Renal cortical epithelial cell (primary cell): ENCODE measurements at regions not wholly inside any gene's neighbourhood (a gene's known extent, or its start where the extent isn't known, plus 50 kb on each side); places are given as distances from the start of the nearest gene placed in this dataset.
A peak's percentile ranks its signal among the peaks of the same experiment; 100 is the strongest.
"Not testable (repeated sequence)": the region's sequence is repeated elsewhere in the genome, so short reads cannot be mapped to it uniquely, and the experiment has no call there.

Source experiments
- DNase-seq: peaks from one replicate; pipeline ENCODE4 v3.0.0-alpha.2; 2011; ENCODE audit warnings: low read depth

- no peak for DNase-seq
Observed at GRCh38 chr4:116321471-116321870, 763.9 kb downstream of the TRAM1L1 start.

DNA sequence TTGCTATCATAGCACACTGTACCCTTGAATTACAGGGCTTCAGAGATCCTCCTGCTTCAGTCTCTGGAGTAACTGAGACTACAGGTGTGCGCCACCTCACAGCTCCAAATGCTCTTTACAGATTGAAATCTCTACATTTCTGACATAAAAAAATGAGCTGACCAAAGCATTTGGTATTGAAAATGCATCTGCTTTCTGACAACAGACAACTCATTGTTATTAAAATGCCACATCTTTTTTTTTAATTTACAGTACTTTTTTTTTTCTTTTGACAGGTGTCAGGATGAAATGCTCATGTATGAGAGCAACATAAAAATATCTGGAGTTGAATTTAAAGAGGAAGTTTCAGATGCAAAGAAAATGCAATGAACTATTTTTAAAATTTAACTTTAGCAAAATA lies 764.5 kb downstream of the TRAM1L1 start:
- DNase-seq, result no peak

DNA sequence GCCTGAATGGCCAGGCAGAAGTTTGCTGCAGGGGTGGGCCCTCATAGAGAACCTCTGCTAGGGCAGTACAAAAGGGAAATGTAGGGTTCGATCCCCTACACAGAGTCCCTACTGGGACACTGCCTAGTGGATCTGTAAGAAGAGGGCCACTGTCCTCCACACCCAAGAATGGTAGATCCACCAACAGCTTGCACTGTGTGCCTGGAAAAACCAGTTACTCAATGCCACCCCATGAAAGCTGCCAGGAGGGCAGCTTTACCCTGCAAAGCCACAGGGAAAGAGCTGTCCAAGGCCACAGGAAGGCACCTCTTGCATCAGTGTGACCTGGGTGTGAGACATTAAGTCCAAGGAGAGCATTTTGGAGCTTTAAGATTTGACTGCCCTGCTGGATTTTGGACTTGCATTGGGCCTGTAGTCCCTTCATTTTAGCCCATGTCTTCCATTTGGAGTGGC lies 781.6 kb downstream of the TRAM1L1 start:
- DNase-seq, result no peak

DNA sequence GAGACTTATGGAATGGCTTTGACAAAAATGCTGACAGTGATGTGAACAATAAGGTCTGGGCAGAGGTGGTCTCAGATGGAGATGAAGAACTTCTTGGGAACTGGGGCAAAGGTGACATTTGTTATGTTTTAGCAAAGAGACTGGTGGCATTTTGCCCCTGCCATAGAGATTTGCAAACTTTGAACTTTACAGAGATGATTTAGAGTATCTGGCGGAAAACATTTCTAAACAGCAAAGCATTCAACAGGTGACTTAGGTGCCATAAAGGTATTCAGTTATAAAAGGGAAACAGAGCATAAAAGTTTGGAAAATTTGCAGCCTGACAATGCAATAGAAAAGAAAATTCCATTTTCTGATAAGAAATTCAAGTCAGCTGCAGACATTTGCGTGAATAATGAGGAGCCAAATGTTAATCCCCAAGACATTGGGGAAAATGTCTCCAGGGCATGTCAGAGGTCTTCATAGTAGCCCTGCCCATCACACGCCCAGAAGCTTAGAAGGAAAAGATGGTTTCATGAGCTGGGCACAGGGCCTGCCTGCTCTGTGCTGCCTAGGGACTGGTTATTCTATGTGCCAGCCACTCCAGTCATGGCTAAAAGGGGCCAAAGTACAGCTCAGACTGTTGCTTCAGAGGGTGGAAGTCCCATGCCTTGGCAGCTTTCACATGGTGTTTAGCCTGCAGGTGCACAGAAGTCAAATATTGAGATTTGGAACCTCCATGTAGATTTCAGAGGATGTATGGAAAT lies 782.2 kb downstream of the TRAM1L1 start:
- no peak for DNase-seq

- DNase-seq, result no peak
Observed at GRCh38 chr4:116275006-116275405, 810.4 kb downstream of the TRAM1L1 start.

DNA sequence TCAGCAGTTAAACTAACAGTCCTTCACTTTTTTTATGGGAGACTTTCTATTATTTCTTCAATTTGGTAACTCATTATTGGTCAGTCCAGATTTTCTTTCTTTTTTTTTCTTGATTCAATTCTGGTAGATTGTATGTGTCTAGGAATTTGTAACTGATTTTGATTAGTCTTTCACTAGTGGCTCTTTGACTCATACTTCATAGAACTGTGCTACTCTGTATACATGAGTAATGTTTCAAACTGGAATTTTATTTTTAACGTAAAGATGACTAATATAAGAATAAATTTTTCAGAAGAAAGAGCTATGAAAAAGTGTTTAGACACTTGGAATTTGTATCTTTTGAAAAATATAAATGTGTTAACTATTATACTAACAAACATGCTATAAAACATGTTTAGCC lies 813.0 kb downstream of the TRAM1L1 start:
- no peak for DNase-seq

DNA sequence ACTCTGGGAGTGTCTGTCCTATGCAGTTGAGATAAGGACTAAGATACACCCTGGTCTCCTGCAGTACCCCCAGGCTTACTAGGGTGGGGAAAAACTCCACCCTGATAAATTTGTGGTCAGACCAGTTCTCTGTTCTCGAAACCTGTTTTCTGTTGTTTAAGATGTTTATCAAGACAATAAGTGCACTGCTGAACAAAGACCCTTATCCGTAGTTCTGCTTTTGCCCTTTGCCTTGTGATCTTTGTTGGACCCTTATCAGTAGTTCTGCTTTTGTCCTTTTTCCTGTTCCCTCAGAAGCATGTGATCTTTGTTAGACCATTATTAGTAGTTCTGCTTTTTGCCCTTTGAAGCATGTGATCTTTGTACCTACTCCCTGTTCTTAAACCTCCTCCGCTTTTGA lies 824.4 kb downstream of the TRAM1L1 start:
- not testable (repeated sequence) for DNase-seq

DNA sequence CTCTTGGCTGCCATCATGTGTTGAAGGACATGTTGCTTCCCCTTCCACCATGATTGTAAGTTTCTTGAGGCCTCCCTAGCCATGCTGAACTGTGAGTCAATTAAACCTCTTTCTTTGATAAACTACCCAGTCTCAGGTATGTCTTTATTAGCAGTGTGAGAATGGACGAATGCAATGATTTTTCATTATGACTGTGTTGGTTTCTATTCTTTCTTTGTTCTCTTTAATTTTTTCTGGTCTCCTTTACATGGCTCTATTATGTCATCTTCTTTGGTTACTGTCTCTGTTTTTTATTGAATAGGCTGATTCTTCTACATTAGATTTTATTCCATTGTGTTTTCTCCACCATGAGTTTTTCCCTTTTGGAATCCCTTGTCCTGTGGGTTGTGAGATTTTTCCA lies 840.6 kb downstream of the TRAM1L1 start:
- DNase-seq, result no peak

DNA sequence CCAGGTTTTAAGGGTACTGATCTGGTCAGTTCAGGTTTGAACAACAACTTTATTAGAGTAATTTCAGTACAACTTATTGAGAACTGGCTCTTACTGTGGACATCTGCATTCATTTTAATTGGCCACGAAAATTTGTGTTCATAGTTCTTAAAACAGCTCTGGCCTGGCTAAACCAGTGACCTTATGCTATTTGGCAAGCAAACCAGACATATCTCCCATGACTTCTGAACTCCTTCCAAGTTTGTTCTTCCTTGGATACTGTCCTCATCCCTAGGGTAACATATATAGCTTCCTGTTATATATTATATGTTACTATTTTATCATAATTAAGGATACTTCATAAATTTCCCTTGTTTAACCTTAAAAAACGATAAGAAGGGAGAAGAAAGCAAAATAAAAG lies 841.9 kb downstream of the TRAM1L1 start:
- no peak for DNase-seq

DNA sequence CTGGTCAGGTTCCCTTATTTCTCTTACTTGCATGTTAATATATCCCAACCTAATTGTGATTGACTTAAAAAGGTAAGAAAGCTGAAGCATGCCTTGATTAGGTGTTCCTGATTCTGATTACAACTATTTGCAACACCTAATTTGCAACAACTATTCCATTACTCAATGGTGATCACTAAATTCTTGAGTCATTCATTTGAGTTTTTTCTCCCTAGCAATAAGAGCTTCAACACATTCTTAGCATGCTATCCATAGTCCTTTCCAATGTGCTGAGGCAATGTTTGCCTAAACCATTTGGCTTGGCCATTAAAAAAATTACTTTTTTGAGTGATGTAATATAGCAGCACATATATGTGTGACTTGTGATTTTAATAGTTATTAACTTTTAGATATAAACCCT lies 851.4 kb downstream of the TRAM1L1 start:
- peak; percentile 11 for DNase-seq

- not testable (repeated sequence) for DNase-seq
Observed at GRCh38 chr4:116231999-116232398, 853.4 kb downstream of the TRAM1L1 start.

DNA sequence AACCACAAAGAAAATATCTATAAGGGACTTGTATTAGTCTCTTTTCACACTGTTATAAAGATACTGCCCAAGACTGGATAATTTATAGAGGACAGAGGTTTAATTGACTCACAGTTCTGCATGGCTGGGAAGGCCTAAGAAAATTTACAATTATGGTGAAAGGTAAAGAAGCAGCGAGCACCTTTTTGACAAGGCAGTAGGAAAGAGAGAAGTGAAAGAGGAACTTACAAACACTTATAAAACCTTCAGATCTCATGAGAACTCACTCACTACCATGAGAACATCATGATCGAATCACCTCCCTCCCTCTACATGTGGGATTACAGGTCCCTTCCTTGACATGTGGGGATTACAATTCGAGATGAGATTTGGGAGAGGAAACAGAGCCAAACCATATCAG lies 856.0 kb downstream of the TRAM1L1 start:
- no peak for DNase-seq

DNA sequence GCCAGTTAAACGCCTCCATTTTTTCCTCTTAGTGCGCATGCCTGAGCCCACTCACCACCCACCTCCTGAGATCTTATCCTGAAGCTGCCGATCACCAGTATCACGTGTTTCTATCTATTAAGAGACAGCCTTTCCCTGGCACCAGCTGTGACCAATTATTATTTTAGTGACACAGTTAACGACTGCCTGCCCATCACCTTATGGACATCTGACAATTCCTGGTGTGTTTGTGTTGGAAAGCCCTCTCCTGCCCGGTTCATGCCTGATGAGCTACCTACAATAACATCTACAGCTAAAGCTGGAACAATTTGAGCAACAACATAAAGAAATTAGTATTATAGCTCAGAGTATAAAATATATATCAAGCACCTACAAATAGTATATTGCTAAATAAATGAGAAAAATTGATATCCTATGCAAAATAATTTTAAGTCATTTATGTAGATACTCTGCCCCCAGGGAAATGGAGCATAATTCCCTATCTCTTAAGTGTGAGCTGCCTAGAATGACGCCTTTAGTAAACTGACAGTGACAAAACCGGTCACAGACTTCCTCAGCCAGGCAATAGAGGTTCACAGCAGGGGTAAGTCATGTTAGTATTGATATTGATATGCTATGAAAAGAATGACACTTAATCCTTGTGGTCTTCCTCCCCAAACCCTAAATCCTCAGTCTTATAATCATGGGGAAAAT lies 862.2 kb downstream of the TRAM1L1 start:
- no peak for DNase-seq

DNA sequence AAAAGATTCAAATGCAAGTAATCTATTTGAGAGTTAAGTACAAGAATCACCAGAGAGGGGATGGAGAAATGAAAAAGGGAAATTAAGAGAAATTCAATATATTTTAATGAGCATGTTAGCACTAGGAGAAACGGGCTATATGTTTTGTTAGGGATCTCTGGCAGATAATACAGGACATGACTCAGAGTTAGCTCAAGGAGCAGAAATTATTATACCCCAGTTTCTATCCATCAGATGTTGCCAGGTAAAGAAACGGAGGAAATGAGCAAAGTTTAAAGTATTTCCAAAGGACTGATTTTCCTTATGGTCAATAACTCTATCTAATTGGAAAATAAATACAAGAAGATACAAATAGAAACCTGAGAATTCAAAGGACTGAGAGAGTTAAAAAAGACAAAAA lies 867.6 kb downstream of the TRAM1L1 start:
- no peak for DNase-seq

- no peak for DNase-seq
Observed at GRCh38 chr4:116215622-116216021, 869.8 kb downstream of the TRAM1L1 start.

GRCh38 chr4:116202524-116202923 lies 882.9 kb downstream of the TRAM1L1 start:
- no peak for DNase-seq

DNA sequence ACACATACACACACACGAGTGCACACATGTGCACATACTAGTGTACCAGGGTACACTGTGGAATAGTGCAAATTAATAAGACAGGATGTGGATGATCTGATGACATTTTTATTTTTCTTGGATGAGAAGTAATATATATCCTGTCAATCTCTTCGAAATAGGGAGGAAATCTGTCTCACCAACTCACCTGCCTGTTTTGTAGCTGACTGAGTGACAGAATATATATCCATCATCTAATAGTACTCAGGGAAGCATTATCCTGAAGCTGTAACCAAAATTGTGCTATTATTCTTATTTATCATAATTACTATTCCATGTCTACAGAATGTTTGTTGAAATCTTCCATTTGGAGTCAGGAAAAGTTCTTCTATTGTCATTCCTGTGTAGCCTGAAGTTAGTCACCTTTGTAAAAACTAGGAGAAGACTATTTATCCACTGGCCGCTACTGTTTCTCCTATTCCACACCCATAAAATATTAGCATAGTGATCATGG lies 888.0 kb downstream of the TRAM1L1 start:
- no peak for DNase-seq

DNA sequence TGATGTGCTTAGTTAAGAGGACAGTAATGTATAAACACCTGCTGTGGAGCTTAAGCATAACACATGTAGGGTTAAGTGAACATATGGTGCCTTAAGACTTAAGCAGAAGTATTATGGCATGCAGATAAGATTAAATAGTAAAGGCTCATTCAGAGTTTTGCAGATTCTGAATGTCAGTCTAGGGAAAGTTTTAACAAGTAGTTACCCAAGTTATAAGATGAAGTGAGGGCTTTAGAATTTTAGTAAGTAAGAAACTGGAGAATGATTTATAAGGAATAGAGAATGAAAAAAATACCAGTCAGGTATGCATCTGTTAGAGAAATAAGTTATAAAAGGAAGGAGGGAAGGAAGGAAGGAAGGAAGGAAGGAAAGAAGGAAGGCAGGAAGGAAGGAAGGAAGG lies 902.1 kb downstream of the TRAM1L1 start:
- DNase-seq, result no peak

- peak; percentile 4 for DNase-seq
Observed at GRCh38 chr4:116180157-116180601, 905.2 kb downstream of the TRAM1L1 start.

DNA sequence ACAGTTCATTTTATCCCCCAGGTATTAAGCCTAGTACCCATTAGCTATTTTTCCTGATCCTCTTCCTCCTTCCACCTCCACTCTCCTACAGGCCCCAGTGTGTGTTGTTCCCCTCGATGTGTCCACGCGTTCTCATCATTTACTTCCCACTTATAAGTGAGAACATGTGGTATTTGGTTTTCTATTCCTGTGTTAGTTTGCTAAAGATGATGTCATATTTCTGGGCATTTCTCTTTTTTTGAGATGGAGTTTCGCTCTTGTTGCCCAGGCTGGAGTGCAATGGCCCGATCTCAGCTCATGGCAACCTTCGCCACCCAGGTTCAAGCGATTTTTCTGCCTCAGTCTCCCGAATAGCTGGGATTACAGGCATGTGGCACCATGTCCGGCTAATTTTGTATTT lies 934.0 kb downstream of the TRAM1L1 start:
- not testable (repeated sequence) for DNase-seq

GRCh38 chr4:116150152-116150551 lies 935.2 kb downstream of the TRAM1L1 start:
- DNase-seq, result no peak

GRCh38 chr4:116143198-116143597 lies 942.2 kb downstream of the TRAM1L1 start:
- no peak for DNase-seq

- DNase-seq, result no peak
Observed at GRCh38 chr4:116132946-116133345, 952.4 kb downstream of the TRAM1L1 start.
